Ovary (tissue), 3 donors: ENCODE measurements at regions not wholly inside any gene's neighbourhood (a gene's known extent, or its start where the extent isn't known, plus 50 kb on each side); places are given as distances from the start of the nearest gene placed in this dataset.

ENCODE experiments used
- CTCF ChIP-seq, 3 donors: fragments of 450-650 bp in 2 of 3; fragments of 200-600 bp in 1 of 3; IDR thresholded peaks; one replicate each; pipeline versions ENCODE4 v1.5.1 to v1.8.0; 2016 to 2022; ENCODE audit warnings: antibody characterized with exemption in 3 of 3, mild to moderate bottlenecking in 1 of 3
- EP300 ChIP-seq: sonication (generic); formaldehyde crosslinking; IDR thresholded peaks from one replicate; pipeline ENCODE4 v1.6.1; 2017; ENCODE audit warnings: antibody characterized with exemption
- POLR2A ChIP-seq: fragments of 450-650 bp; IDR thresholded peaks from one replicate; pipeline ENCODE4 v1.6.1; 2017; ENCODE audit warnings: antibody characterized with exemption, mild to moderate bottlenecking, moderate library complexity
- donor health status: DM: no; HTN: no; CAD: no.

GRCh38 chr6:150458579-150458978 is 89.8 kb downstream of the IYD start:
- no peak for TF ChIP-seq CTCF (IDR thresholded peaks at IDR 0.05)
- TF ChIP-seq POLR2A: no peak
- TF ChIP-seq EP300: no peak
